Activated CD4-positive, alpha-beta T cell treated with anti-CD3 and anti-CD28 coated beads for 36 hours (primary cell): ENCODE measurements at regions not wholly inside any gene's neighbourhood (a gene's known extent, or its start where the extent isn't known, plus 50 kb on each side); places are given as distances from the start of the nearest gene placed in this dataset.

Experiments
- ATAC-seq: fragments of 200-7000 bp; cut with Tn5 transposase; one replicate; pipeline ENCODE4 v1.10.0; 2021; ENCODE audit warnings: mild to moderate bottlenecking, moderate library complexity
- CTCF ChIA-PET: fragments of 350-600 bp; sonication (Branson Sonifier 250); formaldehyde crosslinking; loops from one replicate; lab custom pipeline; 2021; ENCODE audit warnings: antibody characterized with exemption; lab: Charles Lee
- POLR2A ChIA-PET: fragments of 350-600 bp; sonication (Branson Sonifier 250); formaldehyde crosslinking; loops from one replicate; lab custom pipeline; 2021; ENCODE audit warnings: antibody characterized with exemption, inconsistent platforms; lab: Charles Lee
- DNase-seq: peaks from one replicate; pipeline ENCODE4 v3.0.0-alpha.2; 2020
- H3K27ac Mint-ChIP-seq: one replicate; pipeline ENCODE4 v1.8.0; 2021; ENCODE audit warnings: mixed read lengths
- H3K27me3 Mint-ChIP-seq: one replicate; pipeline ENCODE4 v1.8.0; 2021; ENCODE audit warnings: mixed read lengths
- H3K36me3 Mint-ChIP-seq: one replicate; pipeline ENCODE4 v1.8.0; 2021; ENCODE audit warnings: low read depth, mixed read lengths
- H3K4me1 Mint-ChIP-seq: one replicate; pipeline ENCODE4 v1.8.0; 2021; ENCODE audit warnings: mixed read lengths
- H3K4me3 Mint-ChIP-seq: one replicate; pipeline ENCODE4 v1.8.0; 2021; ENCODE audit warnings: mild to moderate bottlenecking, moderate library complexity, mixed read lengths
- H3K9me3 Mint-ChIP-seq: one replicate; pipeline ENCODE4 v1.8.0; 2021; ENCODE audit warnings: low read depth, mixed read lengths
- intact Hi-C, 2 experiments: fragments of 100-400 bp; cut with DNase I in 1 of 2; cut with micrococcal nuclease in 1 of 2; formaldehyde crosslinking; loops; one replicate each; pipeline versions ENCODE4 v1.14.2 to v1.15.1; 2022 to 2024; cut with DNase I, micrococcal nuclease

GRCh38 chr21:18153063-18153462 lies 91.6 kb upstream of the CHODL start:
- ChIA-PET POLR2A (no interaction called here), CTCF (no interaction called here)
- Mint-ChIP-seq H3K4me3 (no peak overlapping the region), H3K4me1 (peaks cover 13% of the 10 kb centered on the region), H3K9me3 (no peaks in the 10 kb centered on the region), H3K36me3 (no peaks in the 10 kb centered on the region), H3K27ac (no peak overlapping the region), H3K27me3 (no peaks in the 10 kb centered on the region)
- intact Hi-C loops: no loop called here
- ATAC-seq (no peak), DNase-seq (no peak)

- intact Hi-C loops: no loop called here
- Mint-ChIP-seq H3K9me3 (no peaks in the 10 kb centered on the region), H3K36me3 (no peaks in the 10 kb centered on the region), H3K4me3 (no peak overlapping the region), H3K4me1 (peaks cover 13% of the 10 kb centered on the region), H3K27ac (no peak overlapping the region), H3K27me3 (no peaks in the 10 kb centered on the region)
- DNase-seq: no peak
- no peak for ATAC-seq
- POLR2A ChIA-PET: no interaction called here
- CTCF ChIA-PET: no interaction called here
Observed at GRCh38 chr21:18152371-18152770, 92.3 kb upstream of the CHODL start.

GRCh38 chr21:18151046-18151445 lies 93.6 kb upstream of the CHODL start:
- H3K36me3 Mint-ChIP-seq: no peaks in the 10 kb centered on the region
- H3K4me3 Mint-ChIP-seq: no peak overlapping the region
- CTCF ChIA-PET: no interaction called here
- intact Hi-C loops: no loop called here
- ATAC-seq (no peak), DNase-seq (no peak)
- H3K27me3 Mint-ChIP-seq: no peaks in the 10 kb centered on the region
- no peak overlapping the region for H3K27ac Mint-ChIP-seq
- H3K4me1 Mint-ChIP-seq: peaks cover 12% of the 10 kb centered on the region
- no peaks in the 10 kb centered on the region for H3K9me3 Mint-ChIP-seq
- POLR2A ChIA-PET: no interaction called here

GRCh38 chr21:18148401-18148800 lies 96.2 kb upstream of the CHODL start:
- Mint-ChIP-seq H3K27ac (no peak overlapping the region), H3K27me3 (no peaks in the 10 kb centered on the region), H3K9me3 (no peaks in the 10 kb centered on the region), H3K4me1 (no peaks in the 10 kb centered on the region), H3K4me3 (no peak overlapping the region), H3K36me3 (no peaks in the 10 kb centered on the region)
- no peak for DNase-seq
- ATAC-seq: no peak
- POLR2A ChIA-PET: no interaction called here
- CTCF ChIA-PET: no interaction called here
- intact Hi-C loops: no loop called here

GRCh38 chr21:18147678-18148077 lies 97.0 kb upstream of the CHODL start:
- POLR2A ChIA-PET: interaction anchor here (0.6 kb wide), 1 partner anchor 9 kb away, joined by 3 read pairs; no protein-coding TSS in a partner anchor
- no peak for DNase-seq
- CTCF ChIA-PET: interaction anchor here (0.6 kb wide), 1 partner anchor 1449 kb away, joined by 3 read pairs; no protein-coding TSS in a partner anchor
- intact Hi-C loops: no loop called here
- H3K9me3 Mint-ChIP-seq: no peaks in the 10 kb centered on the region
- H3K4me3 Mint-ChIP-seq: no peak overlapping the region
- no peaks in the 10 kb centered on the region for H3K4me1 Mint-ChIP-seq
- no peaks in the 10 kb centered on the region for H3K36me3 Mint-ChIP-seq
- H3K27ac Mint-ChIP-seq: no peak overlapping the region
- ATAC-seq: no peak
- no peaks in the 10 kb centered on the region for H3K27me3 Mint-ChIP-seq

GRCh38 chr21:18146820-18147219 lies 97.8 kb upstream of the CHODL start:
- H3K4me1 Mint-ChIP-seq: no peaks in the 10 kb centered on the region
- no peak overlapping the region for H3K4me3 Mint-ChIP-seq
- no peaks in the 10 kb centered on the region for H3K27me3 Mint-ChIP-seq
- no peak for ATAC-seq
- H3K36me3 Mint-ChIP-seq: no peaks in the 10 kb centered on the region
- H3K9me3 Mint-ChIP-seq: no peaks in the 10 kb centered on the region
- ChIA-PET CTCF (no interaction called here), POLR2A (no interaction called here)
- H3K27ac Mint-ChIP-seq: no peak overlapping the region
- intact Hi-C loops: no loop called here
- DNase-seq: no peak

- CTCF ChIA-PET: interaction anchor here (0.7 kb wide), 1 partner anchor 240 kb away, joined by 4 read pairs; no protein-coding TSS in a partner anchor
- H3K27me3 Mint-ChIP-seq: no peaks in the 10 kb centered on the region
- intact Hi-C loops: no loop called here
- H3K9me3 Mint-ChIP-seq: no peaks in the 10 kb centered on the region
- DNase-seq: no peak
- no peak for ATAC-seq
- POLR2A ChIA-PET: no interaction called here
- no peaks in the 10 kb centered on the region for H3K36me3 Mint-ChIP-seq
- H3K4me3 Mint-ChIP-seq: no peak overlapping the region
- H3K27ac Mint-ChIP-seq: no peak overlapping the region
- H3K4me1 Mint-ChIP-seq: no peaks in the 10 kb centered on the region
Observed at GRCh38 chr21:18144339-18144738, 100.3 kb upstream of the CHODL start.

- intact Hi-C loops: no loop called here
- Mint-ChIP-seq H3K36me3 (no peaks in the 10 kb centered on the region), H3K4me1 (no peaks in the 10 kb centered on the region)
Observed at GRCh38 chr21:18142655-18143054, 102.0 kb upstream of the CHODL start.

GRCh38 chr21:18138507-18138906 lies 106.1 kb upstream of the CHODL start:
- Mint-ChIP-seq H3K4me3 (no peak overlapping the region), H3K27me3 (no peaks in the 10 kb centered on the region), H3K9me3 (peaks cover 4% of the 10 kb centered on the region), H3K36me3 (no peaks in the 10 kb centered on the region), H3K4me1 (no peaks in the 10 kb centered on the region), H3K27ac (no peak overlapping the region)
- ChIA-PET POLR2A (no interaction called here), CTCF (interaction anchor here (0.6 kb wide), 1 partner anchor 80 kb away, joined by 4 read pairs; no protein-coding TSS in a partner anchor)
- intact Hi-C loops: no loop called here
- DNase-seq (no peak), ATAC-seq (no peak)

More at GRCh38 chr21:18142655-18143054, 102.0 kb upstream of the CHODL start:
- no peaks in the 10 kb centered on the region for H3K27me3 Mint-ChIP-seq
- no peak for DNase-seq
- H3K9me3 Mint-ChIP-seq: peaks cover 2% of the 10 kb centered on the region
- H3K27ac Mint-ChIP-seq: no peak overlapping the region
- ChIA-PET CTCF (no interaction called here), POLR2A (no interaction called here)
- ATAC-seq: no peak
- no peak overlapping the region for H3K4me3 Mint-ChIP-seq

- Mint-ChIP-seq H3K9me3 (no peaks in the 10 kb centered on the region), H3K27ac (no peak overlapping the region), H3K36me3 (no peaks in the 10 kb centered on the region), H3K4me1 (no peaks in the 10 kb centered on the region), H3K27me3 (no peaks in the 10 kb centered on the region), H3K4me3 (no peak overlapping the region)
- ATAC-seq (no peak), DNase-seq (no peak)
- POLR2A ChIA-PET: no interaction called here
- CTCF ChIA-PET: no interaction called here
- intact Hi-C loops: no loop called here
Observed at GRCh38 chr21:18129526-18129925, 115.1 kb upstream of the CHODL start.

- ChIA-PET CTCF (interaction anchor here (0.7 kb wide), 1 partner anchor 69 kb away, joined by 4 read pairs; no protein-coding TSS in a partner anchor), POLR2A (no interaction called here)
- no peaks in the 10 kb centered on the region for H3K27me3 Mint-ChIP-seq
- H3K9me3 Mint-ChIP-seq: peaks cover 7% of the 10 kb centered on the region
- DNase-seq (no peak), ATAC-seq (no peak)
- intact Hi-C loops: no loop called here
- H3K36me3 Mint-ChIP-seq: no peaks in the 10 kb centered on the region
- no peak overlapping the region for H3K27ac Mint-ChIP-seq
- H3K4me1 Mint-ChIP-seq: no peaks in the 10 kb centered on the region
- H3K4me3 Mint-ChIP-seq: no peak overlapping the region
Observed at GRCh38 chr21:18118566-18118965, 126.1 kb upstream of the CHODL start.

GRCh38 chr21:18117176-18117575 lies 127.5 kb upstream of the CHODL start:
- Mint-ChIP-seq H3K27ac (no peak overlapping the region), H3K27me3 (no peaks in the 10 kb centered on the region), H3K4me1 (no peaks in the 10 kb centered on the region), H3K4me3 (no peak overlapping the region), H3K9me3 (peaks cover 11% of the 10 kb centered on the region), H3K36me3 (no peaks in the 10 kb centered on the region)
- DNase-seq (no peak), ATAC-seq (no peak)
- ChIA-PET CTCF (no interaction called here), POLR2A (no interaction called here)
- intact Hi-C loops: no loop called here

- ATAC-seq: no peak
- Mint-ChIP-seq H3K4me1 (no peaks in the 10 kb centered on the region), H3K9me3 (peaks cover 11% of the 10 kb centered on the region), H3K27me3 (no peaks in the 10 kb centered on the region), H3K27ac (no peak overlapping the region), H3K36me3 (no peaks in the 10 kb centered on the region), H3K4me3 (no peak overlapping the region)
- ChIA-PET POLR2A (no interaction called here), CTCF (no interaction called here)
- intact Hi-C loops: no loop called here
- no peak for DNase-seq
Observed at GRCh38 chr21:18114810-18115209, 129.8 kb upstream of the CHODL start.
